A549 (cell line): ENCODE measurements at regions not wholly inside any gene's neighbourhood (a gene's known extent, or its start where the extent isn't known, plus 50 kb on each side); places are given as distances from the start of the nearest gene placed in this dataset.

Experiments
- CEBPB ChIP-seq, 2 experiments: fragments of >200 bp in 1 of 2; sonication (Bioruptor Twin) in 1 of 2; formaldehyde crosslinking in 1 of 2; IDR thresholded peaks; 2 replicates each; pipeline ENCODE4 v1.6.1; 2012 to 2016
- JUN ChIP-seq, 2 experiments: fragments of >200 bp; sonication (Bioruptor Twin); formaldehyde crosslinking; IDR thresholded peaks; 2 replicates in 1 of 2; 3 replicates in 1 of 2; pipeline ENCODE4 v1.6.1; 2016 to 2017
- POLR2A ChIP-seq: IDR thresholded peaks from 2 replicates; pipeline ENCODE4 v1.6.1; 2012; ENCODE audit warnings: mild to moderate bottlenecking, low read length
- TF ChIP-seq, protein P1 (sequence below): fragments of >200 bp; sonication (Bioruptor Twin); formaldehyde crosslinking; IDR thresholded peaks from 3 replicates; pipeline ENCODE4 v1.5.1; 2016
- TF ChIP-seq, protein P2 (sequence below): fragments of 200-600 bp; sonication (generic); IDR thresholded peaks from 2 replicates; pipeline ENCODE4 v1.6.1; 2016; ENCODE audit warnings: antibody characterized with exemption, mild to moderate bottlenecking, moderate library complexity

DNA sequence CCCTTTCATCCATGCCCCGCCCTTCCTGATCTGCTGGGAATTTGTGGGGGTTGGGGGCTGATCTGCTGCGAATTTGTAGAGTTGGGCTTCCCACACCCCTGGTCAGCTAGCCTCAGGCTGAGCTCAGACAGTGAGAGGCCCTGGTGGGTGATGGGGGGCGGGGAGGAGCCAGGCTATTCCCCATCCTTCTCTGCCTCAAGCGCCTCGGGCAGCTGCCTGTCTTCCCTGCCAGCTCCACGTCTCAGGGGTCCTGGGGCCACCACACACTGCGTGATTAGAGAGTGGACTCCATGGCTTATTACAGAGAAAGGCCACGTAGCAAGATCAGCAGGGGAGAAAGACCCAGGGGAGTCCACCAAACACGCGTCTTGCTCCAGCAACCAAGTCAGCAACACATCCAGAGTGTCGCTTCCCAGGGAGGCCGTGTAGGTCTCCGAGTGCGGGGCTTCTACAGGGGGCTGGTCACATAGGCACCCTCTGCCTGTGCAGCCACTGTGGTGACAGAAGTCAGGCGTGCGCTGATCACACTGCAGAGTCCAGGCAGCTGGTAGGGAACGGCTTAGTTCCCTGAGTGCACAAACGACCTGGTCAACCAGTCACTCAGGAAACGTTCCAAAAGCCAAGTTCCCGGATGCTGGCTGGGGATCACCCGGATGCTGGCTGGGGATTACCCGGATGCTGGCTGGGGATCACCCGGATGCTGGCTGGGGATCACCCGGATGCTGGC, 254.4 kb upstream of the SFSWAP start:
- TF ChIP-seq CEBPB (IDR thresholded peaks at IDR 0.05) = no peak
- TF ChIP-seq, protein P1, sequence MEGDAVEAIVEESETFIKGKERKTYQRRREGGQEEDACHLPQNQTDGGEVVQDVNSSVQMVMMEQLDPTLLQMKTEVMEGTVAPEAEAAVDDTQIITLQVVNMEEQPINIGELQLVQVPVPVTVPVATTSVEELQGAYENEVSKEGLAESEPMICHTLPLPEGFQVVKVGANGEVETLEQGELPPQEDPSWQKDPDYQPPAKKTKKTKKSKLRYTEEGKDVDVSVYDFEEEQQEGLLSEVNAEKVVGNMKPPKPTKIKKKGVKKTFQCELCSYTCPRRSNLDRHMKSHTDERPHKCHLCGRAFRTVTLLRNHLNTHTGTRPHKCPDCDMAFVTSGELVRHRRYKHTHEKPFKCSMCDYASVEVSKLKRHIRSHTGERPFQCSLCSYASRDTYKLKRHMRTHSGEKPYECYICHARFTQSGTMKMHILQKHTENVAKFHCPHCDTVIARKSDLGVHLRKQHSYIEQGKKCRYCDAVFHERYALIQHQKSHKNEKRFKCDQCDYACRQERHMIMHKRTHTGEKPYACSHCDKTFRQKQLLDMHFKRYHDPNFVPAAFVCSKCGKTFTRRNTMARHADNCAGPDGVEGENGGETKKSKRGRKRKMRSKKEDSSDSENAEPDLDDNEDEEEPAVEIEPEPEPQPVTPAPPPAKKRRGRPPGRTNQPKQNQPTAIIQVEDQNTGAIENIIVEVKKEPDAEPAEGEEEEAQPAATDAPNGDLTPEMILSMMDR = no peak
- TF ChIP-seq, protein P2, sequence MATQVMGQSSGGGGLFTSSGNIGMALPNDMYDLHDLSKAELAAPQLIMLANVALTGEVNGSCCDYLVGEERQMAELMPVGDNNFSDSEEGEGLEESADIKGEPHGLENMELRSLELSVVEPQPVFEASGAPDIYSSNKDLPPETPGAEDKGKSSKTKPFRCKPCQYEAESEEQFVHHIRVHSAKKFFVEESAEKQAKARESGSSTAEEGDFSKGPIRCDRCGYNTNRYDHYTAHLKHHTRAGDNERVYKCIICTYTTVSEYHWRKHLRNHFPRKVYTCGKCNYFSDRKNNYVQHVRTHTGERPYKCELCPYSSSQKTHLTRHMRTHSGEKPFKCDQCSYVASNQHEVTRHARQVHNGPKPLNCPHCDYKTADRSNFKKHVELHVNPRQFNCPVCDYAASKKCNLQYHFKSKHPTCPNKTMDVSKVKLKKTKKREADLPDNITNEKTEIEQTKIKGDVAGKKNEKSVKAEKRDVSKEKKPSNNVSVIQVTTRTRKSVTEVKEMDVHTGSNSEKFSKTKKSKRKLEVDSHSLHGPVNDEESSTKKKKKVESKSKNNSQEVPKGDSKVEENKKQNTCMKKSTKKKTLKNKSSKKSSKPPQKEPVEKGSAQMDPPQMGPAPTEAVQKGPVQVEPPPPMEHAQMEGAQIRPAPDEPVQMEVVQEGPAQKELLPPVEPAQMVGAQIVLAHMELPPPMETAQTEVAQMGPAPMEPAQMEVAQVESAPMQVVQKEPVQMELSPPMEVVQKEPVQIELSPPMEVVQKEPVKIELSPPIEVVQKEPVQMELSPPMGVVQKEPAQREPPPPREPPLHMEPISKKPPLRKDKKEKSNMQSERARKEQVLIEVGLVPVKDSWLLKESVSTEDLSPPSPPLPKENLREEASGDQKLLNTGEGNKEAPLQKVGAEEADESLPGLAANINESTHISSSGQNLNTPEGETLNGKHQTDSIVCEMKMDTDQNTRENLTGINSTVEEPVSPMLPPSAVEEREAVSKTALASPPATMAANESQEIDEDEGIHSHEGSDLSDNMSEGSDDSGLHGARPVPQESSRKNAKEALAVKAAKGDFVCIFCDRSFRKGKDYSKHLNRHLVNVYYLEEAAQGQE = no peak
- TF ChIP-seq JUN (IDR thresholded peaks at IDR 0.05) = no peak
- no peak for TF ChIP-seq POLR2A
